ENCODE measurements at regions not wholly inside any gene's neighbourhood (a gene's known extent, or its start where the extent isn't known, plus 50 kb on each side); places are given as distances from the start of the nearest gene placed in this dataset.

- TF ChIP-seq CTCF (IDR thresholded peaks at IDR 0.05; ENCODE audit: low read depth, low read length, missing input control) (no peak), MAX (IDR thresholded peaks at IDR 0.05) (no peak), YY1 (IDR thresholded peaks at IDR 0.05) (no peak), NR2F2 (IDR thresholded peaks at IDR 0.05) (no peak)
These were observed 382.5 kb upstream of the ATP2B1 start for GRCh38 chr12:90090929-90091651.
